Ovary (tissue), 7 donors: ENCODE measurements at regions not wholly inside any gene's neighbourhood (a gene's known extent, or its start where the extent isn't known, plus 50 kb on each side); places are given as distances from the start of the nearest gene placed in this dataset.

Experiments used
- DNase-seq, 5 donors: peaks; one replicate each; pipeline ENCODE4 v3.0.0-alpha.2; 2019 to 2020
- H3K27ac ChIP-seq, 2 donors: fragments of 200-600 bp; one replicate each; pipeline versions ENCODE4 v1.5.1 to v1.8.0; 2019 to 2022
- H3K27me3 ChIP-seq: fragments of 200-600 bp; one replicate; pipeline ENCODE4 v1.8.0; 2022
- H3K36me3 ChIP-seq: fragments of 200-600 bp; sonication (generic); one replicate; pipeline ENCODE4 v1.5.1; 2019
- H3K4me1 ChIP-seq: one replicate; pipeline ENCODE4 v1.8.1; 2013; ENCODE audit warnings: mild to moderate bottlenecking, moderate library complexity; ENCODE audit not compliant: insufficient read depth
- H3K4me3 ChIP-seq: fragments of 200-600 bp; sonication (generic); one replicate; pipeline ENCODE4 v1.5.1; 2017
- H3K9me3 ChIP-seq, 2 donors: fragments of 200-600 bp in 1 of 2; sonication (generic) in 1 of 2; one replicate each; pipeline versions ENCODE4 v1.5.1 to v1.8.1; 2013 to 2019; ENCODE audit warnings: mild to moderate bottlenecking in 1 of 2, moderate library complexity in 1 of 2
- CTCF ChIP-seq, 3 donors: fragments of 450-650 bp in 2 of 3; fragments of 200-600 bp in 1 of 3; IDR thresholded peaks; one replicate each; pipeline versions ENCODE4 v1.5.1 to v1.8.0; 2016 to 2022; ENCODE audit warnings: antibody characterized with exemption in 3 of 3, mild to moderate bottlenecking in 1 of 3
- EP300 ChIP-seq: sonication (generic); formaldehyde crosslinking; IDR thresholded peaks from one replicate; pipeline ENCODE4 v1.6.1; 2017; ENCODE audit warnings: antibody characterized with exemption
- POLR2A ChIP-seq: fragments of 450-650 bp; IDR thresholded peaks from one replicate; pipeline ENCODE4 v1.6.1; 2017; ENCODE audit warnings: antibody characterized with exemption, mild to moderate bottlenecking, moderate library complexity
- WGBS, 3 donors: extraction: QIAGEN DNeasy Blood & Tissue Kit in 1 of 3; methylation state at CpG; one replicate each; pipeline versions ENCODE4 v1.1.5 to v1.1.7; 2013 to 2017; 5-methylcytosine and 5-hydroxymethylcytosine counted together
- intact Hi-C, 4 donors: fragments of 100-400 bp; cut with DNase I; formaldehyde crosslinking; loops; one replicate each; pipeline versions ENCODE4 v1.11.0 to v1.15.1; 2022 to 2023
- donor health status: DM: no; HTN: no; CAD: no; lungs with moderate emphysema.
- donor health status: DM: no; HTN: no; CAD: no.
- donor health status: Bipolar disorder and iron deficiency.
- donor health status: DM: no; HTN: no; CAD: no.
- donor health status: DM: yes; HTN: yes; CAD: no.

- intact Hi-C loops: no loop called here
- DNase-seq: no peak
- Histone ChIP-seq H3K27me3 (no peaks in the 10 kb centered on the region), H3K9me3 (no peaks in the 10 kb centered on the region), H3K4me3 (no peak overlapping the region), H3K27ac (no peak overlapping the region), H3K4me1 (no peaks in the 10 kb centered on the region), H3K36me3 (no peaks in the 10 kb centered on the region)
- no peak for TF ChIP-seq POLR2A
- TF ChIP-seq EP300: no peak
- TF ChIP-seq CTCF (IDR thresholded peaks at IDR 0.05): no peak
- 27 to 36% (median 35%) methylated on average over 4 to 5 of the region's 5 CpGs for WGBS, 3 donors
Measured at GRCh38 chr6:163679753-163680152, 265.2 kb downstream of the QKI start.

- Histone ChIP-seq H3K4me1 (no peaks in the 10 kb centered on the region), H3K9me3 (no peaks in the 10 kb centered on the region), H3K27ac (no peak overlapping the region), H3K27me3 (no peaks in the 10 kb centered on the region), H3K36me3 (no peaks in the 10 kb centered on the region), H3K4me3 (no peak overlapping the region)
- TF ChIP-seq CTCF (IDR thresholded peaks at IDR 0.05): no peak
- no peak for TF ChIP-seq EP300
- no peak for TF ChIP-seq POLR2A
- no peak for DNase-seq
- intact Hi-C loops: no loop called here
- 92 to 96% (median 94%) methylated on average over 3 of the region's 3 CpGs for WGBS, 3 donors
Measured at GRCh38 chr6:163679012-163679660, 264.6 kb downstream of the QKI start.

GRCh38 chr6:163675611-163676010 lies 261.1 kb downstream of the QKI start:
- intact Hi-C loops: no loop called here
- H3K4me3 ChIP-seq: no peak overlapping the region
- H3K36me3 ChIP-seq: no peaks in the 10 kb centered on the region
- no peaks in the 10 kb centered on the region for H3K4me1 ChIP-seq
- no peaks in the 10 kb centered on the region for H3K27me3 ChIP-seq
- no peaks in the 10 kb centered on the region for H3K9me3 ChIP-seq
- TF ChIP-seq CTCF (IDR thresholded peaks at IDR 0.05) (no peak), EP300 (no peak)
- DNase-seq: no peak
- H3K27ac ChIP-seq: no peak overlapping the region

- WGBS, 3 donors: 51 to 65% (median 51%) methylated on average over 3 of the region's 3 CpGs
Measured at GRCh38 chr6:163672710-163673109, 258.2 kb downstream of the QKI start.

More at GRCh38 chr6:163672710-163673109, 258.2 kb downstream of the QKI start:
- no peaks in the 10 kb centered on the region for H3K36me3 ChIP-seq
- no peaks in the 10 kb centered on the region for H3K27me3 ChIP-seq
- DNase-seq: no peak
- no peaks in the 10 kb centered on the region for H3K4me1 ChIP-seq
- intact Hi-C loops: no loop called here
- no peak for TF ChIP-seq CTCF (IDR thresholded peaks at IDR 0.05)
- TF ChIP-seq EP300: no peak
- TF ChIP-seq POLR2A: no peak
- H3K9me3 ChIP-seq: no peaks in the 10 kb centered on the region
- no peak overlapping the region for H3K27ac ChIP-seq
- no peak overlapping the region for H3K4me3 ChIP-seq
